ENCODE measurements at regions not wholly inside any gene's neighbourhood (a gene's known extent, or its start where the extent isn't known, plus 50 kb on each side); places are given as distances from the start of the nearest gene placed in this dataset.

- no peak overlapping the region for H3K27ac ChIP-seq (ENCODE audit: low read depth, low read length)
- no peaks in the 10 kb centered on the region for H3K9me3 ChIP-seq (ENCODE audit: low read length)
- H3K9ac ChIP-seq (ENCODE audit: low read length) = no peak overlapping the region
- no peaks in the 10 kb centered on the region for H3K27me3 ChIP-seq (ENCODE audit: control insufficient read depth in 1 of 2, insufficient read depth in 2 of 2, low read length in 2 of 2)
- H3K4me3 ChIP-seq (ENCODE audit: low read depth in 1 of 2, low read length in 2 of 2) = no peak overlapping the region
- H3K4me1 ChIP-seq (ENCODE audit: insufficient read depth, low read length) = no peaks in the 10 kb centered on the region
- no peaks in the 10 kb centered on the region for H3K36me3 ChIP-seq (ENCODE audit: insufficient read depth, low read length)
Observed at GRCh38 chr15:62572797-62573196, 407.7 kb upstream of the C2CD4B start.

- no peaks in the 10 kb centered on the region for H3K36me3 ChIP-seq (ENCODE audit: insufficient read depth, low read length)
- H3K27ac ChIP-seq (ENCODE audit: low read depth, low read length) = no peak overlapping the region
- no peaks in the 10 kb centered on the region for H3K4me1 ChIP-seq (ENCODE audit: insufficient read depth, low read length)
- no peaks in the 10 kb centered on the region for H3K27me3 ChIP-seq (ENCODE audit: control insufficient read depth in 1 of 2, insufficient read depth in 2 of 2, low read length in 2 of 2)
- H3K9ac ChIP-seq (ENCODE audit: low read length) = no peak overlapping the region
- no peak overlapping the region for H3K4me3 ChIP-seq (ENCODE audit: low read depth in 1 of 2, low read length in 2 of 2)
- no peaks in the 10 kb centered on the region for H3K9me3 ChIP-seq (ENCODE audit: low read length)
Observed at GRCh38 chr15:62573876-62574275, 408.8 kb upstream of the C2CD4B start.

GRCh38 chr15:62578546-62578945 lies 413.5 kb upstream of the C2CD4B start:
- Histone ChIP-seq H3K27ac (ENCODE audit: low read depth, low read length) (no peak overlapping the region), H3K4me3 (ENCODE audit: low read depth in 1 of 2, low read length in 2 of 2) (no peak overlapping the region)

GRCh38 chr15:62578960-62579359 lies 413.9 kb upstream of the C2CD4B start:
- no peaks in the 10 kb centered on the region for H3K4me1 ChIP-seq (ENCODE audit: insufficient read depth, low read length)
- H3K4me3 ChIP-seq (ENCODE audit: low read depth in 1 of 2, low read length in 2 of 2) = no peak overlapping the region
- no peak overlapping the region for H3K27ac ChIP-seq (ENCODE audit: low read depth, low read length)
- no peaks in the 10 kb centered on the region for H3K9me3 ChIP-seq (ENCODE audit: low read length)
- H3K27me3 ChIP-seq (ENCODE audit: control insufficient read depth in 1 of 2, insufficient read depth in 2 of 2, low read length in 2 of 2) = no peaks in the 10 kb centered on the region
- H3K9ac ChIP-seq (ENCODE audit: low read length) = no peak overlapping the region
- no peaks in the 10 kb centered on the region for H3K36me3 ChIP-seq (ENCODE audit: insufficient read depth, low read length)

More at GRCh38 chr15:62578546-62578945, 413.5 kb upstream of the C2CD4B start:
- Histone ChIP-seq H3K9me3 (ENCODE audit: low read length) (no peaks in the 10 kb centered on the region), H3K36me3 (ENCODE audit: insufficient read depth, low read length) (no peaks in the 10 kb centered on the region), H3K27me3 (ENCODE audit: control insufficient read depth in 1 of 2, insufficient read depth in 2 of 2, low read length in 2 of 2) (no peaks in the 10 kb centered on the region), H3K9ac (ENCODE audit: low read length) (no peak overlapping the region), H3K4me1 (ENCODE audit: insufficient read depth, low read length) (no peaks in the 10 kb centered on the region)

- Histone ChIP-seq H3K4me3 (ENCODE audit: low read depth in 1 of 2, low read length in 2 of 2) (no peak overlapping the region), H3K27me3 (ENCODE audit: control insufficient read depth in 1 of 2, insufficient read depth in 2 of 2, low read length in 2 of 2) (no peaks in the 10 kb centered on the region), H3K36me3 (ENCODE audit: insufficient read depth, low read length) (no peaks in the 10 kb centered on the region), H3K9me3 (ENCODE audit: low read length) (no peaks in the 10 kb centered on the region), H3K27ac (ENCODE audit: low read depth, low read length) (no peak overlapping the region), H3K9ac (ENCODE audit: low read length) (no peak overlapping the region), H3K4me1 (ENCODE audit: insufficient read depth, low read length) (no peaks in the 10 kb centered on the region)
Observed at GRCh38 chr15:62579842-62580241, 414.8 kb upstream of the C2CD4B start.

GRCh38 chr15:62582580-62582979 lies 417.5 kb upstream of the C2CD4B start:
- Histone ChIP-seq H3K27ac (ENCODE audit: low read depth, low read length) (no peak overlapping the region), H3K36me3 (ENCODE audit: insufficient read depth, low read length) (no peaks in the 10 kb centered on the region)

GRCh38 chr15:62584301-62585235 lies 419.5 kb upstream of the C2CD4B start:
- H3K4me1 ChIP-seq (ENCODE audit: insufficient read depth, low read length) = peaks cover 4% of the 10 kb centered on the region
- no peak overlapping the region for H3K9ac ChIP-seq (ENCODE audit: low read length)

More at GRCh38 chr15:62582580-62582979, 417.5 kb upstream of the C2CD4B start:
- Histone ChIP-seq H3K4me1 (ENCODE audit: insufficient read depth, low read length) (no peaks in the 10 kb centered on the region), H3K4me3 (ENCODE audit: low read depth in 1 of 2, low read length in 2 of 2) (no peak overlapping the region), H3K27me3 (ENCODE audit: control insufficient read depth in 1 of 2, insufficient read depth in 2 of 2, low read length in 2 of 2) (no peaks in the 10 kb centered on the region), H3K9me3 (ENCODE audit: low read length) (no peaks in the 10 kb centered on the region), H3K9ac (ENCODE audit: low read length) (no peak overlapping the region)

GRCh38 chr15:62588938-62589670 lies 424.0 kb upstream of the C2CD4B start:
- Histone ChIP-seq H3K4me1 (ENCODE audit: insufficient read depth, low read length) (peaks cover 4% of the 10 kb centered on the region), H3K9ac (ENCODE audit: low read length) (no peak overlapping the region), H3K4me3 (ENCODE audit: low read depth in 1 of 2, low read length in 2 of 2) (no peak overlapping the region), H3K27me3 (ENCODE audit: control insufficient read depth in 1 of 2, insufficient read depth in 2 of 2, low read length in 2 of 2) (no peaks in the 10 kb centered on the region), H3K36me3 (ENCODE audit: insufficient read depth, low read length) (no peaks in the 10 kb centered on the region), H3K27ac (ENCODE audit: low read depth, low read length) (no peak overlapping the region), H3K9me3 (ENCODE audit: low read length) (no peaks in the 10 kb centered on the region)

More at GRCh38 chr15:62584301-62585235, 419.5 kb upstream of the C2CD4B start:
- no peak overlapping the region for H3K4me3 ChIP-seq (ENCODE audit: low read depth in 1 of 2, low read length in 2 of 2)
- H3K27me3 ChIP-seq (ENCODE audit: control insufficient read depth in 1 of 2, insufficient read depth in 2 of 2, low read length in 2 of 2) = no peaks in the 10 kb centered on the region
- no peaks in the 10 kb centered on the region for H3K9me3 ChIP-seq (ENCODE audit: low read length)
- H3K36me3 ChIP-seq (ENCODE audit: insufficient read depth, low read length) = no peaks in the 10 kb centered on the region
- no peak overlapping the region for H3K27ac ChIP-seq (ENCODE audit: low read depth, low read length)

- H3K9ac ChIP-seq (ENCODE audit: low read length) = no peak overlapping the region
- H3K4me1 ChIP-seq (ENCODE audit: insufficient read depth, low read length) = peaks cover 4% of the 10 kb centered on the region
- H3K27ac ChIP-seq (ENCODE audit: low read depth, low read length) = no peak overlapping the region
- no peaks in the 10 kb centered on the region for H3K27me3 ChIP-seq (ENCODE audit: control insufficient read depth in 1 of 2, insufficient read depth in 2 of 2, low read length in 2 of 2)
- H3K9me3 ChIP-seq (ENCODE audit: low read length) = no peaks in the 10 kb centered on the region
- no peaks in the 10 kb centered on the region for H3K36me3 ChIP-seq (ENCODE audit: insufficient read depth, low read length)
- no peak overlapping the region for H3K4me3 ChIP-seq (ENCODE audit: low read depth in 1 of 2, low read length in 2 of 2)
Observed at GRCh38 chr15:62591842-62592838, 427.1 kb upstream of the C2CD4B start.

GRCh38 chr15:62592920-62593319 lies 427.8 kb upstream of the C2CD4B start:
- H3K27ac ChIP-seq (ENCODE audit: low read depth, low read length) = no peak overlapping the region
- H3K4me3 ChIP-seq (ENCODE audit: low read depth in 1 of 2, low read length in 2 of 2) = no peak overlapping the region
- H3K9me3 ChIP-seq (ENCODE audit: low read length) = no peaks in the 10 kb centered on the region
- H3K36me3 ChIP-seq (ENCODE audit: insufficient read depth, low read length) = no peaks in the 10 kb centered on the region
- no peak overlapping the region for H3K9ac ChIP-seq (ENCODE audit: low read length)
- H3K27me3 ChIP-seq (ENCODE audit: control insufficient read depth in 1 of 2, insufficient read depth in 2 of 2, low read length in 2 of 2) = no peaks in the 10 kb centered on the region
- peaks cover 4% of the 10 kb centered on the region for H3K4me1 ChIP-seq (ENCODE audit: insufficient read depth, low read length)
